Uterus (tissue), 2 donors: ENCODE measurements at regions not wholly inside any gene's neighbourhood (a gene's known extent, or its start where the extent isn't known, plus 50 kb on each side); places are given as distances from the start of the nearest gene placed in this dataset.

ENCODE experiments used
- CTCF ChIP-seq, 4 experiments: fragments of 200-600 bp in 2 of 4; fragments of 450-650 bp in 2 of 4; sonication (generic) in 2 of 4; IDR thresholded peaks; one replicate each; pipeline ENCODE4 v1.5.1; 2016 to 2019; ENCODE audit warnings: antibody characterized with exemption in 4 of 4, mild to moderate bottlenecking in 2 of 4, moderate library complexity in 1 of 4
- POLR2A ChIP-seq, 2 donors: fragments of 450-650 bp; IDR thresholded peaks; one replicate each; pipeline ENCODE4 v1.6.1; 2016; ENCODE audit warnings: antibody characterized with exemption in 2 of 2, mild to moderate bottlenecking in 1 of 2, moderate library complexity in 1 of 2

GRCh38 chr10:113243311-113243710 lies 293.3 kb downstream of the TCF7L2 start:
- TF ChIP-seq CTCF (IDR thresholded peaks at IDR 0.05) (no peak), POLR2A (IDR thresholded peaks at IDR 0.05) (no peak)
